ENCODE measurements at regions not wholly inside any gene's neighbourhood (a gene's known extent, or its start where the extent isn't known, plus 50 kb on each side); places are given as distances from the start of the nearest gene placed in this dataset.

DNA sequence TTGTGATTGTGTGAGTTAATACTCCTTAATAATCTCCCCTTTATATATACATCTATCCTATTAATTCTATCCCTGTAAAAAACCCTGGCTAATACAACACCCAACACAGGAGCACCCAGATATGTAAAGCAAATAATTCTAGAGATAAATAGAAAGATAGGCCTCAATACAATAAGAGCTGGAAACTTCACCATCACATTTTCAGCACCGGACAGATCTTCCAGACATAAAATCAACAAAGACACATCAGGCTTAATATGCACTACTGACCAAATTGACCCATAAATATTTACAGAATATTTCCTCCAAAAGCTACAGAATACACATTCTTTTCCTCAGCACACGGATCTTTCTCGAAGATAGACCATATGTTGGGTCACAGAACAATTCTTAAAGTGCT is 71.0 kb upstream of the ST8SIA4 start:
- TF ChIP-seq, protein P1, sequence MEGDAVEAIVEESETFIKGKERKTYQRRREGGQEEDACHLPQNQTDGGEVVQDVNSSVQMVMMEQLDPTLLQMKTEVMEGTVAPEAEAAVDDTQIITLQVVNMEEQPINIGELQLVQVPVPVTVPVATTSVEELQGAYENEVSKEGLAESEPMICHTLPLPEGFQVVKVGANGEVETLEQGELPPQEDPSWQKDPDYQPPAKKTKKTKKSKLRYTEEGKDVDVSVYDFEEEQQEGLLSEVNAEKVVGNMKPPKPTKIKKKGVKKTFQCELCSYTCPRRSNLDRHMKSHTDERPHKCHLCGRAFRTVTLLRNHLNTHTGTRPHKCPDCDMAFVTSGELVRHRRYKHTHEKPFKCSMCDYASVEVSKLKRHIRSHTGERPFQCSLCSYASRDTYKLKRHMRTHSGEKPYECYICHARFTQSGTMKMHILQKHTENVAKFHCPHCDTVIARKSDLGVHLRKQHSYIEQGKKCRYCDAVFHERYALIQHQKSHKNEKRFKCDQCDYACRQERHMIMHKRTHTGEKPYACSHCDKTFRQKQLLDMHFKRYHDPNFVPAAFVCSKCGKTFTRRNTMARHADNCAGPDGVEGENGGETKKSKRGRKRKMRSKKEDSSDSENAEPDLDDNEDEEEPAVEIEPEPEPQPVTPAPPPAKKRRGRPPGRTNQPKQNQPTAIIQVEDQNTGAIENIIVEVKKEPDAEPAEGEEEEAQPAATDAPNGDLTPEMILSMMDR (IDR thresholded peaks at IDR 0.05; ENCODE audit: low read length), result no peak
- no peak for TF ChIP-seq EZH2 (IDR thresholded peaks at IDR 0.05; ENCODE audit: borderline replicate concordance, low read length)
